SK-N-DZ (cell line): ENCODE measurements at regions not wholly inside any gene's neighbourhood (a gene's known extent, or its start where the extent isn't known, plus 50 kb on each side); places are given as distances from the start of the nearest gene placed in this dataset.

Experiments used
- DNase-seq: peaks from one replicate; pipeline ENCODE4 v3.0.0-alpha.2; 2015; ENCODE audit warnings: low spot score

DNA sequence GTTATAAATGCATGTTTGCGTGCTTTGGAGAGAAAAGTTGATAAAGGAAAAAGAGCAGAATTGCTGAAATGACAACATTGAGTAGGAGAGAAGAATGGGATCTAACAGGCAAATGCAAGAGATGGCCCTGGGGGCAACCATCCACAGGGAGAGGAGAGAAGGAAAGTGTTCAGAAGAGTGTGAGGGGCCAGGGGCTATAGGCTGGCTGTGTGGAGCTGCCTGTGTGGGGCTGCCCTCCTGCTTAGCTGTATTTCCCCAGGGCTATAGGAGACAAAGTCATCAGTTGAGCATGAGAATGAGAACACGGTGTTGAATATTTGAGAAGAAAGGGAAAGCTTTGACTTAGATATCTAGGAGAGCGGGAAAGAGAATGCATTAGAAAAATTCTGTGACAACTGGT, 572.0 kb downstream of the SOX11 start:
- DNase-seq: no peak

DNA sequence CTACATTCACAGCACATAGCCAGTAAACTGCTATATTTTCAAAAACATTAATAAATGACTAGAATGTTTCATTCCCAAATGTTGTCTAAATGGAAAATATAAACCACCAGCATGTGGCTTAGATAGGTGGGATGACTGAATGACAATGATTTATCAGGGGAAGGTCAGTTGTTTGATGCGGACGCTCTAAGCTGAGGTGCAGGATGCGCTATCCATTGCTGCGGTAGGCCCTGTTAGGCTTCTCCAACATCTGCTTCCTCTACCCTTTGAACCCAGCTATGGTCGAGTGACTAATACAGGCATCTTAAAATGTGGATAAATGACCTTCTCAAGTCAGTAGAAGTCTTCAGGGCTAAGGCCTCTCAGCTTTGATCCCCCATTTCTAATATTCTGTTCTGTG, 584.2 kb downstream of the CMPK2 start:
- DNase-seq: no peak

DNA sequence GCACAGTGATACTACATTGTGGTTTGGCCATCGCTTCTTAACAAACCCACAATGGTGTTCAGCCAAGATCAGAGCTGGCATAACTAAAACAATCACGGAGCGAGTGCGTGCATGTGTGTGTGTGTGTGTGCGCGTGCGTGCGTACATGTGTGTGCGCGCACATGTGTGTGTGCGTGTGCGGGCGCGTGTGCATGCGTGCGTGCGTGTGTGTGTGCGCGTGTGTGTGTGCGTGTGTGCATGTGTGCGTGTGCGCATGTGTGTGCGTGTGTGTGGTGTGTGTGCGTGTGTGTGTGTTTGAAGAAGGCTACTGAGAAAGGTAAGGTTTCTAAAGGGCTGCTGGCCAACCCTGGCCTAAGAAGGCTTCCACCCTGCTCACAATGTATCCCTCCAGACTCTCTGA, 582.4 kb downstream of the CMPK2 start:
- DNase-seq: no peak

DNA sequence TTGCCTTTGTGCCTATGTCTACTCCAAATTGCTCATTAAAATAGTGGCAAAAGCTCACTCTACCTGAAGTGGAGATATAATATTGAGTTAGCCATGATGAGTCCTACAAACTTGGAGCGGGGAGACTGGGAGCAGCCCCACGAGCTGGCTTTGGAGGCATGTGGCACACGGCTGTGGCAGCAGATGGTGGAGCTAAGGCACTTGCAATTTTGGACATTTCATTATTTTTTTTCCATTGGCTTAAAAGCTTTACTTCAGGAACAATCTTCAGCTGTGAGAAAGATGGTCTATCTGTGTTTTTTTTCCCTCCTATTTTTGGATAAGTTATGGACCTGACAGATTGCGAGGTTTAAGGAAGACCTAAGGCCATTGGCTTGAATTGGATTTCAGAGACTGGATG, 578.3 kb downstream of the CMPK2 start:
- DNase-seq: no peak

DNA sequence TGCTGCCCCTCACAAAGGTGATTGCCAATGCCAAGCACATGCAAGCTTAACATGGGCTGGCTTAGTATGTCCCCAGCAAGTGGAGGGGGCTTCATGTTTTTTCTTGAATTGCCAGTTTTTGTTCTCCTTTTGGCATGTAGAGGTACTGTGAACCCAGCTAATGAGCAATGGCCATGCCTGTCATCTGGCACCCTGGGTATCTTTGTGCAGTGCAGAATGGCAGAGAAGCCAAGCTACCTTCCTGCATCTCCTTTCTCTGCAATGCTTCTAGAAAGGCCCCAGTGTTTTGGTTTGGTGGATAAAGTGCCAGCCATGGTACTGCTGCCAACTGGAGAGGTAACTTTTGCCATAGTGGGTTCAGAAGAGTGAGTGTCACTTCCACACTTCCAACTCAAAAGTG, 576.9 kb downstream of the CMPK2 start:
- no peak for DNase-seq

DNA sequence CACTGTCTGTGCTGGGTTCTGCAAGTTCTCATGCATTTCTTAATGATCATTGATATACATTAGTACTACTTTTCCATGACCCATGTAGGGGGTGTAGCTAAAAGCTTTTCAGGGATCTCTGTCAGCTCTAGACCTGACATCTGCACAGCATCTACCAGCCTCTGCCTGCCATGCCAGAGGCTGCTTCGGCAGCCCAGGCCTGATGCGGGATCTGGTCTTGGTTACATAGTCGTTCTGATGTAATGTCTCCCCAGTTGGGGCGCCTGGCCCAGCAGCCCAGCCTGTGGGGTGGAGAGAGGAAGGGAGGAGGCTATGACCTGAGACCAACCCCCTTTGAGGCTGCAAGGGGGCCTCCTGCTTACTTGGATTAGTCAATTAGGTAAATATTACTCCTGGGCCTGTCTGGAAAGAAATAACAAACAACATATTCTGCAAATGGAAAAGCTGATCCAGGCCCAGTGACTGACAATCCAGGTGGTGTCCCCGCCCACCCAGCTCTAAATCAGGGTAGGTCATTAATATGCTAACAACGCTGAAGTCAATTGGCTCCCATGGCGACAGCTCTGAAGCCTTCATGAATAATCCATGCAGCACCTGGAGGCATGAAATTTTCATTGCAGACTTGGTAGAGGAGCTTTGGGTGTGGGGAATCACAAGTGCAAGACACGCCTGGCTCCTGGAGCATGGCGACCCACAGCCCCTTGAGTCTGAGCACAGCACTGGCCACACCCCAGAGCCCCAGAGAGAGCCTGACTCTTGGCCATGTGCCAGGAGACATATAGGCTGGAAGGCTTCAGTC, 575.3 kb downstream of the CMPK2 start:
- peak; percentile 94 for DNase-seq

DNA sequence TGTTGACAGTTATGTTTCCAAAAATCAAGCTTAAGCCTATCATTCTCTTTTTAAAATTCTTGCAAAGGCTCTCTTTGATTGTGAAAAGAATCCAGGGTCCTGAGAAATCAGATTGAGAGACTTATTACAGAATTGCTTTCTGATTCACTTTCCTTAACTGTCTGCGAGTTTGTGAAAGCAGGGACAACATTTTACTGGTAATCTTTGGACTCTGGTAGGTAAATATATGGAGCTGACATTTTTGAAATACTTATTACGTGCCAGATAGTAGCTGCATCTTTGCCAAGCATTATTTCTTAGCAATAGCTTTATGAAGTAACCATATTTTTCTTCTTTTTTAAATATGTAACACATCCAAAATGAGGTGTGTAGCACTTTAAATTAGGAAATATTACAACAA, 570.9 kb downstream of the CMPK2 start:
- no peak for DNase-seq

DNA sequence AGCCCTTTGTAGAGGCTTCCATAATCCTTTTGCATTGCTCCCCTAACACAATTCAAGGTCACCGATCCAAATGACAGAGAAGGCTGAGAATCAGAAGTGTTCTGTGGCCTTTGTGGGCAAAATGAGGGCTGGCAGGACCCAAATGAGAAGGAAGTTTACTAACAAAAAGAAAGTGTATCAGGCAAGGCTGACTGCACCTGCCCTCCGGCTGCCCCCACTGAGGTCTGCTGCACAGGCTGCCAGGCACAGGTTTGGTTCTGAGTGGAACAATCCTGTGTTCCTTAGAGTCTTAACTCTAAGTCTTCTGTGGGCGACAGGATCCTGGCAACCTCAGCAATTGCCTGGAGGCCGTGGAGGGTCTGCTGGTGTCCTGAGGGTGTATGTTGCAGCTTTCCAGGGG, 568.5 kb downstream of the CMPK2 start:
- no peak for DNase-seq

DNA sequence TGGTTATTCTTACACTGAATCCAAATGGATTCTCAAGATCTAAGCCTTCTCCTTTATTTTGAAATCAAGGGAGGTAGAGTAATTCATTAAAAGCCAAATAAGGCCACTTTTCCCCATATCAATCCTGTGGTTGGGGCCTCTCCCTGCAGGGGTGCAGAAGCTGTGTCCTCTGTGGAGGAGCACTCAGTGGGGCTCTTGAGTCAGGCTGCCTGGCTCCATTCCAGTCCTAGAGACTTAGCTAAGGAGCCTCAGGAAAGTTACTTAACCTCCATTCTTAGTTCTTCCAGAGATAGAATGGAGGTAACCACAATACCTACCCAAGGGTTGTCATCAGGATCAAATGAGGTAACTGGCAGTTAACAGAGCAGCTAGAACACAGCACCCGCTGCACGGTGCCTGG, 564.3 kb downstream of the CMPK2 start:
- DNase-seq: no peak

DNA sequence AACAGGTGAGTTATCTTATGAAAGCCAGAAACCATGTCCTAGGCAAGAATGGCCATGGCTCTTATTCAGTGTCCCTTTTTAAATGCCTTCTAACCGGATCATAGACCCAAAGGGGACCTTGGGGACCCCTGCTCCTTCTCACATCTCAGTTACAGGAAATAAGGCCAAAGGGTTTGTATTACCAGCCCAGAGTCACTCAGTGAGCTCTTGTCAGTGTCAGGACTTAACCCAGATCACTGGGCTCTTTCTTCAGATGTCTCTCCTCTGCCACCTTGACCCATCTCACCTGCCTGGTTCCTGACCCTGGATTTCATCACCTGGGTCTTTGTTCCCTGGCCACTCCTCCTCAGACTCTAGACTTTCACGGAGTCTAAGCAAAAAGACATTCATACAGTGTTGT, 556.7 kb downstream of the CMPK2 start:
- DNase-seq: peak; percentile 24

DNA sequence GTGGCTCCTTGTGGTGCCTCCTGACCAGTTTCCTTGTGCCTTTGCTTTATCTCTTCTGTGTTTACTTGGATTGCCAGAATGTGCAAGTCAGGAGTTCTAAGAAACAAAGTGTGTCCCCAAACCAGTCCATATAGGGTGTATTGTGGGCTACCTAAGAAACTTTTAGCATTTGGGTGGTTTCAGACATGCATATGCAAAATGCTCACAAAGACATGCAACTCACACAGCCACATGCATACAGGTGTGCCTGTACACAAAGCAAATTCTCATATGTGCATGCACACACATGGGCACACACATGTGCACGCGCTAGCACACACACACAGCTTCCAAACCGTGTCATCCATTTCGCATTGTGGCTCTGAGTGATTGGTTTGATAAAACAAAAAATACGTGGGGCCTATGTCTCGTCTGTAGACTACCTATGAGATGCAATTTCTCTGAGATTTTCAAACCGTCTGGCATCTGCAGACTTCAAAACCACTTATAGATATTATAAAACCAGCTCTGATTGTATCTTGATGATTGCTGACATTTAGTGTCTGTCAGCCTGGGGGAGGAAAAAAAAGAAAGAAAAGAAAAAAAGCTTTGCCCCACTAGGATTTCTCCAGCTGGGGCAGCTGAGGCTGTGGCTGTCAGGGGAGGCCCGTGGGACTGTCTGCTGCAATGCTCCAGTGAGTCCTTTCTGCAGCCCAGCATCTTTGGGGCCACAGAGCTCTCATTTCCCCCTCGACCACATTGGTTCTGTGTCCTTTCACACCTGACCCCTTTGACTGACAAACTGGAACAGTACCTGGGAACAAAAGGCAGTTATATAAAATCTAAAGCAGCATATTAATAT, 556.1 kb downstream of the CMPK2 start:
- peak; percentile 92 for DNase-seq

DNA sequence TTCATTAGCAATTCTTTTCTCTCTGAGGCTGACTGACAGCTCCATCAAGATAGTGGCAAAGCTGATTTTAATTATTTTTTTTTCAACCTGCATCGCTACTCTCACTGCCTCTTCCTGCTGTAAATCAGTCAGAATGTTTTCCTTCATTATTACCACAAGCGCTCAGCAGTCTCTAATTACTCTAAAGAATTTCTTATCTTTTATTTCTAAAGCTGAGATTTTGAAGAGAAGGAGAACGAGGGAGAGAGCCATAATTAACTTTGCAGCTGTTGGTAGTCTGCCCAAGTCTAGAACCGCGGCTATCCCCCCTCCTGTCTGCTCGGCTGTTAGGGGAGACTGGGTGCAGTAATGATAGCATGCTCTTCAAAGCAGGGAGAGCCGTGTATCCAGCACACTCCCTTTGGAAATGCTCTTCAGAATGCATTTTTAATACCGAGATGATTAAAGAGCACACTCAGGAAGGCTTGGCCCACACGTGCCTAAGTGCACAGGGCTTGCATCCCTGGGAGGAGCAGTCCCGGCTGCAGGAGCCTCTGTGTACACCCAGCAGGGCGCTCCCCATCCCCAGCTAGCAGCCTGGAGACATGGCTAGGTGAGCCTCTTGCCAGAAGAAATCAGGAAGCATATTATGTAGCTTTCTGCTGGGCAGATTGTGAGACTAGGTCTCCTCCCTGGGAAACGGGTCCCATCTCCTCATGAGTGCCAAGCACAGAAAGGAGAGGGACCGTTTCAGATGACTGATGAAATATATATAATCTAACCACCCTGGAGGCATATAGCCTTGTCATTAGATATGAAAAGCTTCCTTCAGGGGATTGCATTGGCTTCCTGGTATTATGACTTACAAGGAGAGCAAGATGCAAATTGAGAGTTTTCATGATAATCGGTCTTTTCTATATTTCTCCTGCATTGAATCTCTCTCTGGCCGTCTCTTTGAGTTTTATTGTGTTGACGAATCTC, 555.2 kb downstream of the CMPK2 start:
- peak; percentile 78 for DNase-seq

DNA sequence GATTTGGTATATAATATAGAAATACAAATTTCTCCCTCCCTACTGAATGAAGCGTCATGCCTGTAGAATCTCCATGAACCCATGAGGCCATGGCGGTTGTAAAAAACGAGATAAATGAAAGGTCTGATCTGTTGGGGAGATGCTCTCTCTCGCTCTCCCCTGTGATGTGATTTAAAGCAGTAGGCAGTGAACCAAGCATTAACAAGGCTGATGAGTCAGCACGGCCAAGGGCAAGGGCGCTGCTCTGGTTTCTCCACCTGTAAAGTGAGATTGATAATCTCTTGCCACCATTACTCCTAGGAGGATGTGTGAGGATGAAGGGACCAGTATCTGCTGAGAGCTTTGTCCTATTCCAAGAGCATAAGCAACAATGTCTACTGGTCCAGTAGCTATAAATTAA, 553.3 kb downstream of the CMPK2 start:
- peak; percentile 68 for DNase-seq

DNA sequence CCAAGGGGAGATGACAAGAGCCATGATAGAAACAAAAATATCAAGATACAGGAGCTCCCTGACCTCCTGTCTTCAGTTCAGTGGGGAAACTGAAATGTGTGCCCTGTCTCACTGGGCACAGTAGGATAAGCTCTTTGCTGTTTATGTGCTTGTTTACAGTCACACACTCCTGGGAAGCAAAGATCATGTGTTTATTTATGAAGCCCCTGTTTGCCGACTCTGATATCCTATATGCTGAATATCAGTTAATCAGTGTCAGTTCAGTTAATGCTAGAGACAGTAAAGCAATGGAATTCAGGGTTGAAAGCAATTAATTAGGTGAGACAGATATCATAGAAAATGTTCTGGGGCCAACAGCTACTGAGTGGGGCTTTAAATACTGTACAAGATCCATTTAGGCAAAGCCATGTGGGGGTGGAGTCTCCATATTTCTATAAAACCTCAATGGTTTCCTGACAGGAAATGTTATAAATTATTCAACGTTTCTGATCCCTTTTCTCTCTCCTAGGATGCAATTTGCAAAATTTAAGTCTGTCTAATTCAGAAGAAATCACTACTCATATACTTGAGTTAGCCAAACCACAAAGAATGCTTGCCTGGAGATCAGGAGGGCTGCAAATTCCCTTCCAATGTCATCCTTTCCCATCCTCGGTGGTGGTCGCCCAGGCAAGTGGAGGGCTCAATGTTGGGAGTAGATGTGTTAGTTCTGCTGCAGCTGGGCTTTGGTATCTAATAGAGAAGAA, 551.3 kb downstream of the CMPK2 start:
- no peak for DNase-seq

DNA sequence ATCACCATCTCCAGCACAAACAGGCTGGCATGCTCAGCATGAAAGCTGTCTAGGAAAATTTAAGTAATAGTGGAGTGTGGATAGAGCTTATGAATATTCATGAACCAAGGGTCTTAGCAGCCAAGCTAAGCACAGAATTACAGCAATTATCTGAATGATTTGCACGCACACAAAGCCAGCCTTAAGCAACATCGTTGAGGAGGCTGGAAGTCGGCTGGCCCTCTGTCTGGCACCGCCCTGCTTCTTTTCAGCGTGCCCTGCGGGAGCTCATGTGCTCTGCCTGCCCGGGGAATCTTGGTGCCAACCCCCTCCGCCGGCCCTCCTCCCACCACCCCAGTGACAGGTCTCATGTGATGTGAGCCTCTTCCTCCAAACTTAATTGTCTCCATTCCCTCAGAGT, 540.1 kb downstream of the CMPK2 start:
- no peak for DNase-seq

DNA sequence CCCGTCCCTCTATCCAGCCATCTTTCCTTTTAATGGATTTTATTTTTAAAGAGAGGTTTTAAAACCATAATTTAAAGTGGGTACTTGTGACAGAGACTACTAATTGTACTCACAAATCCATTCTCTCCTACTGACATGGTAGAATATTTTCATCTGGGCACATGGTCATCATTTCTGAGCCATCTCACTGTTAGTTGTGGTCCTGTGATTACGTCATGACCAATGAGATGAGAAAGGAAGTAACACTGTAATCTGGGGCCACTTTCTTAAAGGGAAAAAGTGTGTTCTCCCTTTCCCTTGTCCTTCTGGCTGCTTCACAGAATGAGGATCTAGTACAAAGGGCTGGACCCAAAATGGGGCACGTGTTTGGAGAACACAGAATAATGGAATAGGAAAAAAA, 538.7 kb downstream of the CMPK2 start:
- DNase-seq: no peak

DNA sequence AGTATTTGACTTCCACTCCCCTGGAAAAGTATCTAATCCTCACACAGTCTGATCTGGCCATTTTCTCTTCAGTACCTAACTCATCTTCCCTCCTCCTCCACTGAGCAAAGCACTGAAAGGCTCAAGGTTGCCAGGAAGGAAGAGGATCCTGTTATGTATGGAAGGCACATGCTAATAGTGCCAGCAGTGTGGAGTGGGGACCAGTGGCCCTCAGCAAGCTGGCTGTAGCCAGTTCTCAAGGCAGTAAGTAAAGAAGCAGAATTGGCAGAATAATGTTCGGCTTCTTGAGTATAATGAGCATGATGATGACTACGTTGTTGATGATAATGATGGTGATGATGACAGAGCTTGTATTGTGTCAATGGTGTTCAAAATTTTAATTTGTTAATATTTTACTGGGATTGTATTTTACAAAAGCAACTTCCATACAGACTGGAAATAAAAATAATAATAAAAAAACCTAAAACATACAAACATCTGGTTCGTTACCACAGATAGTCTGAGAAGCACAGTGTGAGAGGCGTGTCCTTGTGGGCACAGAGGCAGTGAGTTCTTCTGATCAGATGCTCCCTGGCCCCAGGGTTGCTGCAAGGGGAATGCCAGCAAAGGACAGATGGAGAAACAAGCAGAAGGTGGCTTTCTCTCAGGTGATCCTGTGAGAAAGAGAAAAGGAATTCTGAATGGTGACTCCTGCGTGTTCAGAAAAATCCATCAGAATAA, 528.8 kb downstream of the CMPK2 start:
- no peak for DNase-seq

DNA sequence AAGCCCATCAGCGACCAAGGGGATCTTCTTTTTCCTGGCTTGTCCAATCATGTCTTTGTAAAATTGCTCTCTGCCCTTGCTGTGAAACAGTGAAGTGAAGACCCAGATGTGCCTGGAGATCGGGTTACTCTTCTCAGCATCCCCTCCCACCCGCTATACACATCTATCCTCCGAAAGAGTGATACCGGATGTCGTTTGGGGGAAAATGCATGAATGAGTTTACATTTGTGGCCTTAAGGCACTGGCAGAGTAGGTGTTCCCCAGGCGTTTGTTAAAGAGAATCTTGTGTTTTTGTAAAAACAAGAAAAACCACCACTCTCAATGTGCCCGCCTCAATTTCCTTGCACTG, 528.3 kb downstream of the CMPK2 start:
- no peak for DNase-seq

DNA sequence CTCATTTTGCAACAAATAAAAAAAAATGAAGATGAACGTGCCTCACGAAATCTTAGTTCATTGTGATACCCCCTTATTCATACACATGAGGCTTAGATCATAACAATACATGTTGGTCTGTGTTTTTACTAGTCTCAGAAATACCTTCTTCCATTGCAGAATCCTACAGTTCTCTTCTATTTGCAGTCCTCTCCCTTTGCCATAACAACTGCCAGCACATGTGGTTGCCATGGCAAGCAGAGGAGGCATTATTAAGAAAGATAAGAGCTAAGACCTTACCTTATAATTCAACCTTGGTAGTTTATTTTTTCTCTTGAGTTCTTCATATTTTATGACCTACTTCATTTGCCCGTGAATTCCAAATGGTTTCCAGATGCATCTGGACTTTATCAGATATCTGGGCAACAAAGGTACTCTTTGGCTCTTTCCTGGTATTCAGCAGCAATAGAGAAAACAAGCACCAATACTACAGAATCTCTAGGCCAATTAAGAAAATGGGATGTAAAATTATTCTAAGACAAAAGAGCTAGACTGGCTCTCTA, 524.0 kb downstream of the CMPK2 start:
- DNase-seq: peak; percentile 62

DNA sequence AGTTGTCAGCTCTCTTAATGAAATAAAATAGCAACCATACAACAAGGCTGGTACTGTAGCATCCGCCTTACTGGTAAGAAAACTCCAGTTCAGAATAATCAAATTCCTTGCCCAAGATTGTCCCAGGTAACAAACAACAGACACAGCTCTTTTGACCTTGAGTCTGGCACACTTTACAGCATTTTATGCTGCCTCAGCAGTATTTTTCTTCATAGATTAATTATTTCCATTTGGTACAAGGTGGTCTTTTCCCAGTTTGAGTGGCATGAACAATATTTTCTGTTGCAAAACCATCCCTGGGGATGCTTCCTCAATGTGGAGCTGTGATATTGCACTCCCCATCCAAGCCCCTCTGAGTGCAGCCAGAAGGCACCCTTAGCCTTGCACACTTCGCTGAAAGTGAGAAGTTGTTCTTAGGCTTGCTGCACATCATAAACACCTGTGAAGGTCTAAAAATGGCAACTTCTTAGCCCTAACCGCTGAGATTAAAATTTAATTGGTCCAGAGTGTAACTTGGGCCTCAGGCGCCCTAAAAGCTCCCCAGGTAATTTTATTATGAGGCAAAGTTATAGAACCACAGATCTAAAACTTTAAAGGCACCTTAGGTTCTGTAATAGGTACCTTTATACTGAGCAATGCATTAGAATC, 523.3 kb downstream of the CMPK2 start:
- DNase-seq: peak; percentile 20
